Loucy (cell line): ENCODE measurements at regions not wholly inside any gene's neighbourhood (a gene's known extent, or its start where the extent isn't known, plus 50 kb on each side); places are given as distances from the start of the nearest gene placed in this dataset.

Experiments used
- H2AFZ ChIP-seq: fragments of 200-600 bp; sonication (generic); 2 replicates; pipeline ENCODE4 v1.6.0; 2016; ENCODE audit warnings: antibody characterized with exemption, mild to moderate bottlenecking, low read length, moderate library complexity
- H3F3A ChIP-seq: fragments of 200-600 bp; 2 replicates; pipeline ENCODE4 v1.6.0; 2016; ENCODE audit warnings: antibody characterized with exemption, low read depth, mild to moderate bottlenecking
- H3K27me3 ChIP-seq: fragments of 200-600 bp; sonication (generic); 2 replicates; pipeline ENCODE4 v1.6.1; 2014; ENCODE audit warnings: low read length, mild to moderate bottlenecking; ENCODE audit not compliant: insufficient read depth, poor library complexity, severe bottlenecking
- H3K36me3 ChIP-seq: fragments of 200-600 bp; sonication (generic); 2 replicates; pipeline ENCODE4 v1.6.1; 2016; ENCODE audit warnings: low read length; ENCODE audit not compliant: insufficient read depth
- H3K4me1 ChIP-seq: fragments of 200-600 bp; sonication (generic); 2 replicates; pipeline ENCODE4 v1.5.1; 2014; ENCODE audit warnings: low read length, mild to moderate bottlenecking; ENCODE audit not compliant: insufficient read depth, poor library complexity, severe bottlenecking
- H3K4me2 ChIP-seq: fragments of 200-600 bp; sonication (generic); 2 replicates; pipeline ENCODE4 v1.6.0; 2014; ENCODE audit warnings: antibody characterized with exemption, low read length, low read depth, mild to moderate bottlenecking; ENCODE audit not compliant: poor library complexity, severe bottlenecking
- H3K4me3 ChIP-seq: fragments of 200-600 bp; sonication (generic); 2 replicates; pipeline ENCODE4 v1.5.1; 2014; ENCODE audit warnings: low read length, mild to moderate bottlenecking, mixed read lengths; ENCODE audit not compliant: poor library complexity, severe bottlenecking
- H3K79me2 ChIP-seq: fragments of 200-600 bp; sonication (generic); 2 replicates; pipeline ENCODE4 v1.6.1; 2014; ENCODE audit warnings: low read length; ENCODE audit not compliant: insufficient read depth
- H3K9ac ChIP-seq: fragments of 200-600 bp; sonication (generic); 2 replicates; pipeline ENCODE4 v1.6.0; 2014; ENCODE audit warnings: mild to moderate bottlenecking, low read depth, low read length, moderate library complexity; ENCODE audit not compliant: poor library complexity, severe bottlenecking
- H3K9me2 ChIP-seq: fragments of 200-600 bp; sonication (generic); replicated peaks from 2 replicates; pipeline ENCODE4 v1.6.1; 2016; ENCODE audit warnings: low read depth, low read length, mixed read lengths
- H3K9me3 ChIP-seq: fragments of 200-600 bp; sonication (generic); 2 replicates; pipeline ENCODE4 v1.6.1; 2014; ENCODE audit warnings: mild to moderate bottlenecking, antibody characterized with exemption, low read length, low read depth; ENCODE audit not compliant: insufficient read depth
- H4K20me1 ChIP-seq: fragments of 200-600 bp; sonication (generic); 2 replicates; pipeline ENCODE4 v1.6.0; 2014; ENCODE audit warnings: antibody characterized with exemption, low read length, mild to moderate bottlenecking; ENCODE audit not compliant: insufficient read depth, poor library complexity, severe bottlenecking
- CTCF ChIP-seq: fragments of 200-600 bp; sonication (generic); conservative IDR thresholded peaks from 2 replicates; pipeline ENCODE4 v1.5.1; 2014; ENCODE audit warnings: mild to moderate bottlenecking, antibody characterized with exemption, low read length
- EZH2phosphoT487 ChIP-seq: fragments of 200-600 bp; IDR thresholded peaks from 2 replicates; pipeline ENCODE4 v1.6.1; 2018; ENCODE audit warnings: antibody characterized with exemption, mild to moderate bottlenecking, moderate library complexity, borderline replicate concordance

GRCh38 chr18:64993695-64994094 lies 757.1 kb upstream of the CDH7 start:
- H2AFZ ChIP-seq: peak overlapping the region; percentile 12; the same call in 1 of the 2 replicates
- H3K4me1 ChIP-seq: no peaks in the 10 kb centered on the region
- no peaks in the 10 kb centered on the region for H3F3A ChIP-seq
- no peaks in the 10 kb centered on the region for H3K27me3 ChIP-seq
- H3K79me2 ChIP-seq: no peaks in the 10 kb centered on the region
- no peaks in the 10 kb centered on the region for H4K20me1 ChIP-seq
- H3K9me2 ChIP-seq: 0 out of 2 replicates have a peak, but pooled peaks cover 4% of the 10 kb centered on the region
- no peak overlapping the region for H3K9ac ChIP-seq
- peak overlapping the region; percentile 12 for H3K4me2 ChIP-seq
- H3K9me3 ChIP-seq: no peaks in the 10 kb centered on the region
- TF ChIP-seq CTCF (no peak), EZH2phosphoT487 (no peak)
- H3K36me3 ChIP-seq: no peaks in the 10 kb centered on the region
- H3K4me3 ChIP-seq: no peak overlapping the region

- no peak overlapping the region for H2AFZ ChIP-seq
- H3K4me2 ChIP-seq: no peak overlapping the region
- H3F3A ChIP-seq: no peaks in the 10 kb centered on the region
- H4K20me1 ChIP-seq: no peaks in the 10 kb centered on the region
- no peaks in the 10 kb centered on the region for H3K27me3 ChIP-seq
- TF ChIP-seq CTCF (no peak), EZH2phosphoT487 (no peak)
- H3K36me3 ChIP-seq: no peaks in the 10 kb centered on the region
- H3K9me3 ChIP-seq: no peaks in the 10 kb centered on the region
- H3K79me2 ChIP-seq: no peaks in the 10 kb centered on the region
- H3K4me3 ChIP-seq: no peak overlapping the region
- no peaks in the 10 kb centered on the region for H3K4me1 ChIP-seq
- H3K9me2 ChIP-seq: 0 out of 2 replicates have a peak, but pooled peaks cover 4% of the 10 kb centered on the region
- no peak overlapping the region for H3K9ac ChIP-seq
These were observed 758.2 kb upstream of the CDH7 start for GRCh38 chr18:64992654-64993053.

- TF ChIP-seq CTCF: no peak
- no peak for TF ChIP-seq EZH2phosphoT487
- no peak overlapping the region for H2AFZ ChIP-seq
- H3F3A ChIP-seq: no peaks in the 10 kb centered on the region
- no peaks in the 10 kb centered on the region for H4K20me1 ChIP-seq
- no peaks in the 10 kb centered on the region for H3K4me1 ChIP-seq
- H3K79me2 ChIP-seq: no peaks in the 10 kb centered on the region
- no peak overlapping the region for H3K4me3 ChIP-seq
- no peak overlapping the region for H3K9ac ChIP-seq
- H3K9me2 ChIP-seq: 0 out of 2 replicates have a peak, but pooled peaks cover 4% of the 10 kb centered on the region
- no peak overlapping the region for H3K4me2 ChIP-seq
- no peaks in the 10 kb centered on the region for H3K36me3 ChIP-seq
- no peaks in the 10 kb centered on the region for H3K9me3 ChIP-seq
- H3K27me3 ChIP-seq: no peaks in the 10 kb centered on the region
These were observed 759.7 kb upstream of the CDH7 start for GRCh38 chr18:64991102-64991501.
